Upper lobe of right lung (tissue), 1 donor: ENCODE measurements at regions not wholly inside any gene's neighbourhood (a gene's known extent, or its start where the extent isn't known, plus 50 kb on each side); places are given as distances from the start of the nearest gene placed in this dataset.

ENCODE experiments used
- ATAC-seq: fragments of 200-7000 bp; cut with Tn5 transposase; one replicate; pipeline ENCODE4 v1.9.1; 2020; ENCODE audit warnings: mild to moderate bottlenecking, moderate library complexity
- DNase-seq: peaks from one replicate; pipeline ENCODE4 v3.0.0-alpha.2; 2020
- H3K27ac ChIP-seq: fragments of 200-600 bp; one replicate; pipeline ENCODE4 v1.8.0; 2022
- H3K27me3 ChIP-seq: fragments of 200-600 bp; one replicate; pipeline ENCODE4 v1.8.0; 2022; ENCODE audit warnings: mild to moderate bottlenecking
- H3K36me3 ChIP-seq: fragments of 200-600 bp; one replicate; pipeline ENCODE4 v1.8.0; 2022
- H3K4me1 ChIP-seq: fragments of 200-600 bp; one replicate; pipeline ENCODE4 v1.8.0; 2022
- H3K4me3 ChIP-seq: fragments of 200-600 bp; one replicate; pipeline ENCODE4 v1.8.0; 2022; ENCODE audit warnings: mild to moderate bottlenecking
- H3K9me3 ChIP-seq: fragments of 200-600 bp; one replicate; pipeline ENCODE4 v1.8.0; 2022
- CTCF ChIP-seq: fragments of 200-600 bp; IDR thresholded peaks from one replicate; pipeline ENCODE4 v1.8.0; 2022; ENCODE audit warnings: antibody characterized with exemption
- intact Hi-C: fragments of 100-400 bp; cut with DNase I; formaldehyde crosslinking; loops from one replicate; pipeline ENCODE4 v1.11.0; 2022
- donor health status: DM: no; HTN: yes; CAD: no; lungs with severe emphysema.

GRCh38 chr1:220341126-220341525 is 68.9 kb upstream of the RAB3GAP2 start:
- intact Hi-C loops, result no loop called here

GRCh38 chr1:220339581-220339980 is 67.3 kb upstream of the RAB3GAP2 start:
- DNase-seq (no peak), ATAC-seq (no peak)
- Histone ChIP-seq H3K27me3 (no peaks in the 10 kb centered on the region), H3K4me1 (no peaks in the 10 kb centered on the region), H3K27ac (no peak overlapping the region), H3K4me3 (no peak overlapping the region), H3K9me3 (no peaks in the 10 kb centered on the region), H3K36me3 (no peaks in the 10 kb centered on the region)
- intact Hi-C loops, result no loop called here
- no peak for TF ChIP-seq CTCF

More at GRCh38 chr1:220341126-220341525, 68.9 kb upstream of the RAB3GAP2 start:
- DNase-seq (no peak), ATAC-seq (no peak)
- Histone ChIP-seq H3K27me3 (no peaks in the 10 kb centered on the region), H3K9me3 (no peaks in the 10 kb centered on the region), H3K27ac (no peak overlapping the region), H3K4me1 (no peaks in the 10 kb centered on the region), H3K36me3 (no peaks in the 10 kb centered on the region), H3K4me3 (no peak overlapping the region)
- TF ChIP-seq CTCF, result no peak

- Histone ChIP-seq H3K4me1 (no peaks in the 10 kb centered on the region), H3K27ac (no peak overlapping the region), H3K4me3 (no peak overlapping the region), H3K36me3 (no peaks in the 10 kb centered on the region), H3K9me3 (no peaks in the 10 kb centered on the region), H3K27me3 (no peaks in the 10 kb centered on the region)
- no peak for DNase-seq
- ATAC-seq, result no peak
- TF ChIP-seq CTCF, result no peak
- intact Hi-C loops, result no loop called here
These were observed 66.5 kb upstream of the RAB3GAP2 start for GRCh38 chr1:220338759-220339158.

DNA sequence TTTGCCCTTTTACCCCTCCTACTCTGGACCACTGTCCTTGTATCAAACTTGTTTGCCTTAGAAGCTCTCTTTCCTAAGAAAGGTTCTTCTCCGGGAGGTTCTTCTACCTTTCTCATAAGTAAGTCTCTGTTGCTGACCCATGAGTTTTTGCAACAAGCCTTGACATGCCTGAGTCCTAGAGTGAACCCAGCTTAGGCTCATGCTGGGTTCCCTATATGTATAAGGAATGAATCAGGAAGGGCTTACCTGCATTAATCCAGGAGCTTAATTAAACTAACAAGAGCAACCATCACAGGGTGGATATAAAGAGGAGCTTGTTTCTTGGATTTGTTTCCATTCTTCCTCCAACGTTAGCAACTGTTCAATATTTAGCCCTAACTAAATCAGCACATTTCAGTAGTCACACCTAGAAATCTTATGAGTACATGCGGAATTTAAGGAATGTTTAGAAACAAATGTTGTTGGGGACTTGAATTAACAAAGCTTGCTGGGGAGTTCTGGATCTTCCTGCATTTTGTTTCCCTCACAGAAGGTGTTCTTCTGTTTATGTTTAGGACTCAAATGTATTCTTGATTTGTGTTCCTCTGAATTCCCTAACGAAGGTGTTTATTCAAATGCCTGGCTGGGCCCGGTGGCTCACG is 64.3 kb upstream of the RAB3GAP2 start:
- Histone ChIP-seq H3K27ac (no peak overlapping the region), H3K4me3 (no peak overlapping the region), H3K36me3 (no peaks in the 10 kb centered on the region), H3K4me1 (no peaks in the 10 kb centered on the region), H3K9me3 (no peaks in the 10 kb centered on the region), H3K27me3 (no peaks in the 10 kb centered on the region)
- ATAC-seq (no peak), DNase-seq (no peak)
- TF ChIP-seq CTCF, result no peak
- intact Hi-C loops, result no loop called here

GRCh38 chr1:220335668-220336067 is 63.4 kb upstream of the RAB3GAP2 start:
- ATAC-seq (peak; percentile 93), DNase-seq (peak; percentile 78)
- Histone ChIP-seq H3K27me3 (no peaks in the 10 kb centered on the region), H3K27ac (no peak overlapping the region), H3K9me3 (no peaks in the 10 kb centered on the region), H3K36me3 (no peaks in the 10 kb centered on the region), H3K4me1 (no peaks in the 10 kb centered on the region), H3K4me3 (no peak overlapping the region)
- TF ChIP-seq CTCF, result no peak
- intact Hi-C loops, result no loop called here

GRCh38 chr1:220331318-220331717 is 59.1 kb upstream of the RAB3GAP2 start:
- H3K4me3 ChIP-seq, result no peak overlapping the region
- H3K27ac ChIP-seq, result no peak overlapping the region
- H3K9me3 ChIP-seq, result no peaks in the 10 kb centered on the region
- intact Hi-C loops, result no loop called here
- DNase-seq (no peak), ATAC-seq (no peak)
- H3K27me3 ChIP-seq, result no peaks in the 10 kb centered on the region
- no peak for TF ChIP-seq CTCF
- H3K36me3 ChIP-seq, result no peaks in the 10 kb centered on the region
- H3K4me1 ChIP-seq, result no peaks in the 10 kb centered on the region
